NCI-H1417 (cell line): ENCODE measurements at regions not wholly inside any gene's neighbourhood (a gene's known extent, or its start where the extent isn't known, plus 50 kb on each side); places are given as distances from the start of the nearest gene placed in this dataset.
"Not testable (repeated sequence)": the region's sequence is repeated elsewhere in the genome, so short reads cannot be mapped to it uniquely, and the experiment has no call there.

Experiments used
- DNase-seq, 3 experiments: peaks; one replicate each; lab custom pipeline; 2025; lab: John Stamatoyannopoulos, UW

GRCh38 chr1:68675336-68675735 is 178.5 kb upstream of the DEPDC1 start:
- no peak for DNase-seq

GRCh38 chr1:68677684-68678351 is 180.9 kb upstream of the DEPDC1 start:
- no peak for DNase-seq

GRCh38 chr1:68696221-68696620 is 199.3 kb upstream of the DEPDC1 start:
- no peak for DNase-seq

DNA sequence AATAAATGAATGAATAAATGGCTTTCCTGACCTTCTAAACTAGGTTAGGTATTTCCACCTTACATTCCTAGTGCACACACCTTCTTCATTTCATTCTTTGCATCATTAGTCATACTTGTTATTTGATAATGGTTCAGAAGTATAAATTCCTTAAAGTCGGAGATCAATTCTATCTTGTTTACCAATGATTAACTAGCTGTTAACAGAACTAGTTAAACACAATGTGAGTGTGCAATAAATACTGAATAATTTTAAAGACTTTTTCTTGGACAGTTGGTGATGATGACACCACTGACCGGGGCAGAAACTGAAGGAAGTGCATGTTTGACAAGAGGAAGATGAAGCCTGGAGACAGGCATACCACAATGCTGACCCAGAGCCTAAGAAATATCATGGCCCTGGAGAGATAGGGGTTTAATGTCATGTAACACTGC is 207.1 kb upstream of the DEPDC1 start:
- DNase-seq, result no peak

- DNase-seq, result no peak
Observed at GRCh38 chr1:68704800-68705443, 208.0 kb upstream of the DEPDC1 start.

- DNase-seq, result no peak
Observed at GRCh38 chr1:68705466-68705865, 208.6 kb upstream of the DEPDC1 start.

DNA sequence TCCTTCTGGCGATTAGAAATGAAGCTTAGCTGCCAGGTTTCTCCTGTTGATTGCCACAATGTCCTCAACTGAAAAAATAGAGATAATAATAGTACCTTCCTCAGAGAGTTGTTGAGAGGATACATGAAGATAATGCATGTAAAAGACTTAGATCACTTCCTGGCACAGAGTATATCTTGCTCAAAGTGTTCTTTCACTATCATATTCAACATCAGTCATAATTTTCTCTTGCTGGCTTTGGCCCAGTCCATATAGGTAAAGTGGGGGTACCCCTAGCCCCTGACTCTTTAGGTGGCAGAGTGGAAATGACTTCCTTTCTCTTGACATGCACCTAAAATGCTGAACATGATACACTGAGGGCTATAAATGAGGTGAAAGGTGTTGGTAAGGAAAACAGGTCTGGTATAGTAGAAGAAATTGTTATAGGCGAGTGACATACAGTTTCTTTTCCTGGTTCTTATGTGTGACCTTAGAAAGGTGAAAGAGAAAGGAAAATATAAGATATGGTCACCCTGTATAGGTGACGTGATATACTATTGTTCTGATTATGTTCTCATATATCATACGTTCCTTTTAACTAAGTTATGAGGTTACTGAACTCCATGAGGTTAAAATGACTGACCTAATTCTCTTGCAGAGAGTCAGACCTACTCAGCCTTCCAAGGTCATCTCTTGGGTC is 209.9 kb upstream of the DEPDC1 start:
- DNase-seq, result no peak

DNA sequence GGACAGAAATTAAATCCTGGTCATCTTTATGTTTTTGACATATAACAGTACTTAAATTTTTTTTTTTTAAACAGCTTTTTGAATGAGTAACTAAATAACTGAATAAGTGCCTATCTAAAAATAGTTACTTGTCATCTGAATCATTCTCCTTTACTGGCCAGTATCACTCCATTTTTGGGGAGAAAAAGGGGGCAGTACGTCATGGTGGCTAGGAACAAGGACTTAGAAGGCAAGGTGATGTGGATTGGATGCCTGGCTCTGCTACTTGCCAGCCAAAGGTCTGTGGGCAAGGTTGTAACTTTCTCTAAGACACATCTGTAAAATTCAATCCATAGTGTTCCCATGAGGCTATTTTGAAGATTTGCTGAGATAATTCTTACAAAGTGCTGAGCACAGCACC is 220.4 kb upstream of the DEPDC1 start:
- no peak for DNase-seq

- no peak for DNase-seq
Observed at GRCh38 chr1:68720476-68720875, 223.6 kb upstream of the DEPDC1 start.

- no peak for DNase-seq
Observed at GRCh38 chr1:68723791-68724190, 226.9 kb upstream of the DEPDC1 start.

- DNase-seq, result peak in 2 of 3 experiments; percentile 6 to 17
Observed at GRCh38 chr1:68725001-68725752, 228.3 kb upstream of the DEPDC1 start.

DNA sequence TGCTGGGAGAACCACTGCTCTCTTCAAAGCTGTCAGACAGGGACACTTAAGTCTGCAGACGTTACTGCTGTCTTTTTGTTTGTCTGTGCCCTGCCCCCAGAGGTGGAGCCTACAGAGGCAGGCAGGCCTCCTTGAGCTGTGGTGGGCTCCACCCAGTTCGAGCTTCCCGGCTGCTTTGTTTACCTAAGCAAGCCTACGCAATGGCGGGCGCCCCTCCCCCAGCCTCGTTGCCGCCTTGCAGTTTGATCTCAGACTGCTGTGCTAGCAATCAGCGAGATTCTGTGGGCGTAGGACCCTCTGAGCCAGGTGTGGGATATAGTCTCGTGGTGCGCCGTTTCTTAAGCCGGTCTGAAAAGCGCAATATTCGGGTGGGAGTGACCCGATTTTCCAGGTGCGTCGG is 242.6 kb upstream of the DEPDC1 start:
- not testable (repeated sequence) for DNase-seq

DNA sequence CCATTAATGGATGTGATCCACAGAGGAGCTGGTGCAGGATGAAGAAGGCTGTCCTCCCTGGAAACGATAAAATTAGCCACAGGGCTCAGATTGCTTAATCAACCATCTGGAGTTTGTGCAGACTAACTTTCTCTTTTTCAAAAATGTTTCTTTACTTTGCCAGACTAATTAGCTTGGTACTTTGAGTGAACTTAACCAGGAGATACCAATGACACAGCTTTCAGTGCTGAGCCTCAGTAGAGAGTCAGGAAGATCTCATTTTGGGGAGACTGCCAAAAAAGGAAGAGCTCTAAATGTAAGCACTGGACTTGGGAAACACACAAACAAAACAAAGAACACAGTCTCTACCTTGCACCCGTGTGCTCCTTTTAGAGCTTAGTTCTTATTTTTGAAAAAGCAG is 248.1 kb upstream of the DEPDC1 start:
- DNase-seq, result peak in 1 of 3 experiments; percentile 42

GRCh38 chr1:68745451-68745850 is 248.6 kb upstream of the DEPDC1 start:
- peak in 1 of 3 experiments; percentile 42 for DNase-seq

- no peak for DNase-seq
Observed at GRCh38 chr1:68746378-68746777, 249.5 kb upstream of the DEPDC1 start.

- no peak for DNase-seq
Observed at GRCh38 chr1:68751723-68752122, 254.8 kb upstream of the DEPDC1 start.

DNA sequence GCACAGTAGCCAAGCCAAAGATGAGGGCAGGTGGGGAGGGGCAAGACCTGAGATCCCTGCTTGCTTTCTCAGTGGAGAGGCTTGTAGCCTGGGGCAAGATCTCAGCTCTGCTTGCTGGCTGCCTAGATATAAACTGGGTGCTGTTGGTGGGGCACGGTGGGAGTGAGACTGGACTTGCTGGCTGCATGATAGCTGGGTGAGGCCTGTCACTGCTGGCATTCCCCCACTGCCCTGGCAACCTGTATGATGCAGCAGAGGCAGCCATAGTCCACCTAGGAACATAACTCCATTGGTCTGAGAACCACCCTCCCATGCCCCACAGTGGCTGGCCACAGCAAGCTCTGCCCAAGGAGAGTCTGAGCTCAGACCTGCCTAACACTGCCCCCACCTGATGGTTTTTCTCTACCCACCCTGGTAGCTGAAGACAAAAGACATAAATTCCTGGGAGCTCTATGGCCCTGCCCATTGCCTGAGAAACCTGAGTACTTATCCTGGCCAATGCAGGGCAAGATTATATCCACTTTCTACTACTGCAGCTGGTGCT is 261.9 kb upstream of the DEPDC1 start:
- DNase-seq, result no peak

GRCh38 chr1:68767941-68768340 is 271.1 kb upstream of the DEPDC1 start:
- peak in 1 of 3 experiments; percentile 28 for DNase-seq

DNA sequence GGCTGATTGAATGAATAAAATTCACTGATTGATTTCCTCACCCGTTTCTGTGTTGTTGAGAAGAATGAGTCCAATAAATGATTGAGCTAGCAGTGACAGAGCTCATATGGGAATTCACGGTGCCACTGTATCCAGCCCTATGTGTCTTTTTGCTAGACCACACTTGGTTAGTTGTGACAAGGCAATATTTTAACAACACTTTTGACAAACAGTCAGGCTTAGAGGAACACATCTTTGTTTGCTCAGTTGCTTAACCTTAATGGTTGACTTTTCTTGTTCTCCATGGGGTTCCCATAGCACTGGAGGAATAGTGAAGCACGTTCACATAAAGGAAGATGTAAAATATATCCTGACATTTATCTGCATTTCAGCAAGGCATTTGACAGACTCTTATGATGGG is 273.9 kb upstream of the DEPDC1 start:
- peak in 1 of 3 experiments; percentile 32 for DNase-seq

DNA sequence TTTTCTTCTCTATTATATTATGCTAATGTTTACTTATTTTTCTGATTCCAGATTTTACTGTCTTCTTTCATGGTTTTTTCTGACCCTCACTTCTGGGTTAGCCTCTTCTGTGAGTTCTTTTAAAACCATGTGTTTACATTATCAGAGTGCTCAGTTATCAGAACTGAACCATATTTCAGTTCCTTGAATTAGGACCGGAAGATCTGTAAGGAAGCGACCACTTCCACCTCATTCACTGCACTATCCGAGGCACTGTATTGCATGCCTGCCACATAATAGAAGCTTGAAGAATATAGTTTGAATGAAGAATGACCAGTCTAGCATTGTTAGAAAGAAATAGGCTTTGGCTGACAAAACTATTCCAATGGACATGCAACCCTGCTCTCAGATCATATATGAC is 281.0 kb upstream of the DEPDC1 start:
- no peak for DNase-seq

DNA sequence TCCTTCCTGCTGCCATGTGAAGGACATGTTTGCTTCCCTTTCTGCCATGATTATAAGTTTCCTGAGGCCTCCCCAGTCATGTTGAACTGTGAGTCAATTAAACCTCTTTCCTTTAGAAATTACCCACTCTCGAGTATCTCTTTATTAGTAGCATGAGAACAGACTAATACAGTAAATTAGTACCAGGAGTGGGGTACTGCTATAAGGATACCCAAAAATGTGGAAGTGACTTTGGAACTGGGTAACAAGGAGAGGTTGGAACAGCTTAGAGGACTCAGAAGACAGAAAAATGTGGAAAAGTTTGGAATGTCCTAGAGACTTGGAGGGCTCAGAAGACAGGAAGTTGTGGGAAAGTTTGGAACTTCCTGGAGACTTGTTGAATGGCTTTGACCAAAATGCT is 283.0 kb upstream of the DEPDC1 start:
- DNase-seq, result not testable (repeated sequence)

DNA sequence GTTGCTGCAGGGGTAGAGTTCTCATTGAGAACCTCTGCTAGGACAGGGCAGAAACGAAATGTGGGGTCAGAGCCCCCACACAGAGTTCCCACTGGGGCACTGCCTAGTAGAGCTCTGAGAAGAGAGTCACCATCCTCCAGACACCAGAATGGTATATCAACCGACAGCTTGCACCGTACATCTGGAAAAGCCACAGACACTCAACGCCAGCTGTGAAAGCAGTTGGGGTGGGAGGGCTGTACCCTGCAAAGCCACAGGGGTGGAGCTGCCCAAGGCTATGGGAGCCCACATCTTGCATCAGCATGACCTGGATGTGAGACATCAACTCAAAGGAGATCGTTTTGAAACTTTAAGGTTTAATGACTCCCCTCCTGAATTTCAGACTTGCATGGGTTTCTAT is 284.0 kb upstream of the DEPDC1 start:
- no peak for DNase-seq
